Liver (tissue), 8 donors: ENCODE measurements at regions not wholly inside any gene's neighbourhood (a gene's known extent, or its start where the extent isn't known, plus 50 kb on each side); places are given as distances from the start of the nearest gene placed in this dataset.
A peak's percentile ranks its signal among the peaks of the same experiment; 100 is the strongest.

ENCODE experiments used
- DNase-seq: peaks from one replicate; pipeline ENCODE4 v3.0.0-alpha.2; 2017; ENCODE audit warnings: low spot score
- H3K27ac ChIP-seq, 2 donors: one replicate each; pipeline ENCODE4 v1.7.0; 2013; ENCODE audit warnings: inconsistent platforms in 2 of 2, low read length in 2 of 2, control low read depth in 1 of 2, low read depth in 1 of 2, mild to moderate bottlenecking in 1 of 2
- H3K27me3 ChIP-seq, 4 donors: one replicate each; pipeline versions ENCODE4 v1.6.1 to v1.7.0; 2013; ENCODE audit warnings: low read length in 3 of 4, inconsistent platforms in 1 of 4, mild to moderate bottlenecking in 1 of 4, moderate library complexity in 1 of 4; ENCODE audit not compliant: control insufficient read depth in 4 of 4, insufficient read depth in 4 of 4
- H3K36me3 ChIP-seq, 4 donors: one replicate each; pipeline versions ENCODE4 v1.6.1 to v1.7.0; 2013; ENCODE audit warnings: low read length in 3 of 4, mild to moderate bottlenecking in 3 of 4, low read depth in 1 of 4, moderate library complexity in 1 of 4; ENCODE audit not compliant: control insufficient read depth in 4 of 4, insufficient read depth in 3 of 4
- H3K4me1 ChIP-seq, 4 donors: one replicate each; pipeline versions ENCODE4 v1.6.1 to v1.7.0; 2013; ENCODE audit warnings: low read length in 3 of 4, mild to moderate bottlenecking in 3 of 4, moderate library complexity in 1 of 4; ENCODE audit not compliant: control insufficient read depth in 4 of 4, insufficient read depth in 4 of 4
- H3K4me3 ChIP-seq, 3 donors: one replicate each; pipeline versions ENCODE4 v1.6.1 to v1.7.0; 2013; ENCODE audit warnings: low read length in 3 of 3, control low read depth in 1 of 3, low read depth in 1 of 3, mild to moderate bottlenecking in 1 of 3
- H3K9ac ChIP-seq, 2 donors: one replicate each; pipeline ENCODE4 v1.7.0; 2013; ENCODE audit warnings: low read length in 2 of 2, mild to moderate bottlenecking in 2 of 2, moderate library complexity in 2 of 2, control low read depth in 1 of 2, low read depth in 1 of 2
- H3K9me3 ChIP-seq, 4 donors: one replicate each; pipeline versions ENCODE4 v1.6.1 to v1.7.0; 2013; ENCODE audit warnings: low read length in 3 of 4; ENCODE audit not compliant: control insufficient read depth in 4 of 4
- CTCF ChIP-seq: fragments of 150-350 bp; IDR thresholded peaks from 2 replicates; pipeline ENCODE4 v1.5.1; 2017; ENCODE audit warnings: improper control_type of control experiment, low read depth, low read length; ENCODE audit not compliant: missing input control
- FOXA1 ChIP-seq: IDR thresholded peaks from 2 replicates; pipeline ENCODE4 v1.6.1; 2016; ENCODE audit warnings: antibody characterized with exemption
- FOXA2 ChIP-seq: IDR thresholded peaks from 2 replicates; pipeline ENCODE4 v1.6.1; 2016; ENCODE audit warnings: antibody characterized with exemption
- GABPA ChIP-seq, 2 donors: IDR thresholded peaks in 1 of 2; conservative IDR thresholded peaks in 1 of 2; 2 replicates each; pipeline ENCODE4 v1.6.1; 2016; ENCODE audit warnings: antibody characterized with exemption in 2 of 2, mild to moderate bottlenecking in 1 of 2, moderate library complexity in 1 of 2
- HNF4G ChIP-seq: IDR thresholded peaks from 2 replicates; pipeline ENCODE4 v1.6.1; 2016; ENCODE audit warnings: antibody characterized with exemption
- JUND ChIP-seq, 2 donors: IDR thresholded peaks; 2 replicates each; pipeline ENCODE4 v1.6.1; 2016; ENCODE audit warnings: antibody characterized with exemption in 2 of 2
- NR2F2 ChIP-seq: IDR thresholded peaks from 2 replicates; pipeline ENCODE4 v1.6.1; 2016; ENCODE audit warnings: antibody characterized with exemption
- RAD21 ChIP-seq, 2 donors: IDR thresholded peaks; 2 replicates each; pipeline ENCODE4 v1.6.1; 2016; ENCODE audit warnings: antibody characterized with exemption in 2 of 2, mild to moderate bottlenecking in 2 of 2
- REST ChIP-seq: IDR thresholded peaks from 2 replicates; pipeline ENCODE4 v1.6.1; 2016; ENCODE audit warnings: antibody characterized with exemption, mild to moderate bottlenecking
- RXRA ChIP-seq, 2 donors: IDR thresholded peaks; 2 replicates each; pipeline ENCODE4 v1.6.1; 2017 to 2018; ENCODE audit warnings: antibody characterized with exemption in 2 of 2, mild to moderate bottlenecking in 1 of 2
- SP1 ChIP-seq: IDR thresholded peaks from 2 replicates; pipeline ENCODE4 v1.6.1; 2018; ENCODE audit warnings: antibody characterized with exemption, mild to moderate bottlenecking
- TAF1 ChIP-seq: conservative IDR thresholded peaks from 2 replicates; pipeline ENCODE4 v1.6.1; 2016; ENCODE audit warnings: antibody characterized with exemption, mild to moderate bottlenecking
- YY1 ChIP-seq: IDR thresholded peaks from 2 replicates; pipeline ENCODE4 v1.6.1; 2016; ENCODE audit warnings: antibody characterized with exemption, mild to moderate bottlenecking
- WGBS: extraction: QIAGEN DNeasy Blood & Tissue Kit; methylation state at CpG from one replicate; pipeline ENCODE4 v1.1.7; 2013; 5-methylcytosine and 5-hydroxymethylcytosine counted together
- TF ChIP-seq, protein P1 (sequence below): IDR thresholded peaks from 2 replicates; pipeline ENCODE4 v1.6.1; 2016; ENCODE audit warnings: antibody characterized with exemption
- TF ChIP-seq, protein P2 (sequence below): IDR thresholded peaks from 2 replicates; pipeline ENCODE4 v1.6.1; 2016; ENCODE audit warnings: antibody characterized with exemption
- donor health status: healthy.
- donor health status: healthy.
- donor health status: healthy.
- donor health status: healthy.
- donor health status: healthy.

GRCh38 chr10:78529262-78529661 lies 495.6 kb downstream of the RPS24 start:
- DNase-seq = no peak
- no peaks in the 10 kb centered on the region for H3K9me3 ChIP-seq
- TF ChIP-seq, protein P1, sequence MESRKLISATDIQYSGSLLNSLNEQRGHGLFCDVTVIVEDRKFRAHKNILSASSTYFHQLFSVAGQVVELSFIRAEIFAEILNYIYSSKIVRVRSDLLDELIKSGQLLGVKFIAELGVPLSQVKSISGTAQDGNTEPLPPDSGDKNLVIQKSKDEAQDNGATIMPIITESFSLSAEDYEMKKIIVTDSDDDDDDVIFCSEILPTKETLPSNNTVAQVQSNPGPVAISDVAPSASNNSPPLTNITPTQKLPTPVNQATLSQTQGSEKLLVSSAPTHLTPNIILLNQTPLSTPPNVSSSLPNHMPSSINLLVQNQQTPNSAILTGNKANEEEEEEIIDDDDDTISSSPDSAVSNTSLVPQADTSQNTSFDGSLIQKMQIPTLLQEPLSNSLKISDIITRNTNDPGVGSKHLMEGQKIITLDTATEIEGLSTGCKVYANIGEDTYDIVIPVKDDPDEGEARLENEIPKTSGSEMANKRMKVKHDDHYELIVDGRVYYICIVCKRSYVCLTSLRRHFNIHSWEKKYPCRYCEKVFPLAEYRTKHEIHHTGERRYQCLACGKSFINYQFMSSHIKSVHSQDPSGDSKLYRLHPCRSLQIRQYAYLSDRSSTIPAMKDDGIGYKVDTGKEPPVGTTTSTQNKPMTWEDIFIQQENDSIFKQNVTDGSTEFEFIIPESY = no peak
- TF ChIP-seq SP1 = peak; percentile 1
- TF ChIP-seq HNF4G = no peak
- no peak for TF ChIP-seq FOXA2
- no peak for TF ChIP-seq TAF1
- TF ChIP-seq RXRA (IDR thresholded peaks at IDR 0.05) = no peak
- no peak for TF ChIP-seq GABPA (IDR thresholded peaks at IDR 0.05 in 1 of 2, conservative IDR thresholded peaks at IDR 0.05 in 1 of 2)
- TF ChIP-seq YY1 = no peak
- peaks cover 0 to 11% (median 0%) of the 10 kb centered on the region in 4 donors for H3K27me3 ChIP-seq
- peaks cover 0 to 13% (median 10%) of the 10 kb centered on the region in 4 donors for H3K4me1 ChIP-seq
- 52% methylated on average over 2 of the region's 2 CpGs for WGBS
- peak overlapping the region in 1 of 2 donors; percentile 55 for H3K27ac ChIP-seq
- no peak overlapping the region for H3K9ac ChIP-seq
- H3K36me3 ChIP-seq = no peaks in the 10 kb centered on the region
- H3K4me3 ChIP-seq = no peak overlapping the region

DNA sequence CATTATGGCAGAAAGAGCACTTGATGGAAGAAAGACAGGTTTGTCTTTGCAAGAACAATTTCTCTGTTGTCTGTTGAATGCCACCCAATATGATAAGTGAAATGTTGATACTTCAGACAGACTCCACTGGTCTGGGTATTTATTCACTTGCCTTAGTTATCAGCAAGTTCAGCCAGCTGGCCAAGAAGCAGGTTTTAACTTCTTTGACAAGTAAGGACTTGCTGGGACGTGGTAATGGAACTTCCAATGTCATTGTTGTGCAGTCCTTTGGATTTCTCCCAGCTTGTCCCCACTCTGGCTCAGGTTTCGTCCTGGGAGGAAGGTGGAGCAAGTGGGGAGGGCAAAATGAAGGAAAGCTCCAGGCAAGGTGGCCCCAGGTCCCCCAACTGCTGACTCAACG lies 497.4 kb downstream of the RPS24 start:
- H3K27me3 ChIP-seq = peaks cover 0 to 11% (median 0%) of the 10 kb centered on the region in 4 donors
- DNase-seq = no peak
- H3K4me3 ChIP-seq = no peak overlapping the region
- H3K4me1 ChIP-seq = peaks cover 0 to 19% (median 14%) of the 10 kb centered on the region in 4 donors
- no peaks in the 10 kb centered on the region for H3K9me3 ChIP-seq
- 32% methylated on average over 3 of the region's 3 CpGs for WGBS
- H3K36me3 ChIP-seq = no peaks in the 10 kb centered on the region
- TF ChIP-seq TAF1 (no peak), YY1 (no peak), JUND (IDR thresholded peaks at IDR 0.05) (no peak), GABPA (IDR thresholded peaks at IDR 0.05 in 1 of 2, conservative IDR thresholded peaks at IDR 0.05 in 1 of 2) (no peak), REST (no peak), FOXA1 (no peak), NR2F2 (no peak), CTCF (no peak), RAD21 (IDR thresholded peaks at IDR 0.05) (no peak), SP1 (no peak)
- TF ChIP-seq, protein P2, sequence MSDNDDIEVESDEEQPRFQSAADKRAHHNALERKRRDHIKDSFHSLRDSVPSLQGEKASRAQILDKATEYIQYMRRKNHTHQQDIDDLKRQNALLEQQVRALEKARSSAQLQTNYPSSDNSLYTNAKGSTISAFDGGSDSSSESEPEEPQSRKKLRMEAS = no peak
- TF ChIP-seq, protein P1 = no peak
- H3K9ac ChIP-seq = no peak overlapping the region
- no peak overlapping the region for H3K27ac ChIP-seq
